Right kidney (tissue), 1 donor: ENCODE measurements at regions not wholly inside any gene's neighbourhood (a gene's known extent, or its start where the extent isn't known, plus 50 kb on each side); places are given as distances from the start of the nearest gene placed in this dataset.
A peak's percentile ranks its signal among the peaks of the same experiment; 100 is the strongest.
"Not testable (repeated sequence)": the region's sequence is repeated elsewhere in the genome, so short reads cannot be mapped to it uniquely, and the experiment has no call there.

Source experiments
- DNase-seq: peaks from one replicate; pipeline ENCODE4 v3.0.0-alpha.2; 2016

GRCh38 chr22:44575381-44576268, 77.6 kb upstream of the RTL6 start:
- DNase-seq, result no peak

GRCh38 chr22:44574640-44575380, 76.8 kb upstream of the RTL6 start:
- peak; percentile 64 for DNase-seq

- no peak for DNase-seq
These were observed 76.1 kb upstream of the RTL6 start for GRCh38 chr22:44574057-44574639.

GRCh38 chr22:44573451-44573850, 75.4 kb upstream of the RTL6 start:
- no peak for DNase-seq

- DNase-seq, result no peak
These were observed 74.6 kb upstream of the RTL6 start for GRCh38 chr22:44572414-44573207.

- no peak for DNase-seq
These were observed 73.8 kb upstream of the RTL6 start for GRCh38 chr22:44571566-44572413.

GRCh38 chr22:44570476-44571445, 72.7 kb upstream of the RTL6 start:
- no peak for DNase-seq

- DNase-seq, result no peak
These were observed 71.5 kb upstream of the RTL6 start for GRCh38 chr22:44569561-44569991.

- DNase-seq, result no peak
These were observed 69.9 kb upstream of the RTL6 start for GRCh38 chr22:44567846-44568493.

- not testable (repeated sequence) for DNase-seq
These were observed 69.4 kb upstream of the RTL6 start for GRCh38 chr22:44567378-44567841.

GRCh38 chr22:44566911-44567310, 68.9 kb upstream of the RTL6 start:
- no peak for DNase-seq

GRCh38 chr22:44562651-44563050, 64.6 kb upstream of the RTL6 start:
- not testable (repeated sequence) for DNase-seq

GRCh38 chr22:44561139-44561840, 63.3 kb upstream of the RTL6 start:
- DNase-seq, result no peak

- DNase-seq, result not testable (repeated sequence)
These were observed 60.6 kb upstream of the RTL6 start for GRCh38 chr22:44558671-44559070.

- not testable (repeated sequence) for DNase-seq
These were observed 59.8 kb upstream of the RTL6 start for GRCh38 chr22:44557872-44558271.

- no peak for DNase-seq
These were observed 59.2 kb upstream of the RTL6 start for GRCh38 chr22:44557064-44557748.

GRCh38 chr22:44555597-44555996, 57.6 kb upstream of the RTL6 start:
- DNase-seq, result no peak

- DNase-seq, result no peak
These were observed 57.0 kb upstream of the RTL6 start for GRCh38 chr22:44555046-44555445.
